GM19324 (cell line): ENCODE measurements at regions not wholly inside any gene's neighbourhood (a gene's known extent, or its start where the extent isn't known, plus 50 kb on each side); places are given as distances from the start of the nearest gene placed in this dataset.

Experiments used
- ATAC-seq: cut with Tn5 transposase; IDR thresholded peaks from one replicate; pipeline ENCODE4 v1.9.1; 2021; ENCODE audit warnings: mild to moderate bottlenecking, moderate library complexity; ENCODE audit not compliant: unreplicated experiment, low FRiP score

GRCh38 chr3:59547874-59548273 is 498.0 kb upstream of the CFAP20DC start:
- ATAC-seq = no peak

GRCh38 chr3:59546522-59546921 is 496.7 kb upstream of the CFAP20DC start:
- no peak for ATAC-seq

GRCh38 chr3:59545374-59545773 is 495.5 kb upstream of the CFAP20DC start:
- ATAC-seq = no peak

- no peak for ATAC-seq
Measured at GRCh38 chr3:59542276-59542675, 492.5 kb upstream of the CFAP20DC start.

- peak; percentile 84 for ATAC-seq
Measured at GRCh38 chr3:59540696-59541095, 490.9 kb upstream of the CFAP20DC start.

GRCh38 chr3:59540241-59540640 is 490.4 kb upstream of the CFAP20DC start:
- no peak for ATAC-seq

- no peak for ATAC-seq
Measured at GRCh38 chr3:59538753-59539432, 489.1 kb upstream of the CFAP20DC start.

GRCh38 chr3:59535791-59536221 is 486.0 kb upstream of the CFAP20DC start:
- ATAC-seq = no peak

GRCh38 chr3:59531994-59532393 is 482.2 kb upstream of the CFAP20DC start:
- no peak for ATAC-seq

GRCh38 chr3:59531066-59531745 is 481.4 kb upstream of the CFAP20DC start:
- ATAC-seq = no peak

GRCh38 chr3:59528251-59528650 is 478.4 kb upstream of the CFAP20DC start:
- no peak for ATAC-seq

GRCh38 chr3:59527493-59527892 is 477.7 kb upstream of the CFAP20DC start:
- ATAC-seq = no peak

GRCh38 chr3:59526999-59527398 is 477.2 kb upstream of the CFAP20DC start:
- ATAC-seq = no peak

GRCh38 chr3:59522550-59522949 is 472.7 kb upstream of the CFAP20DC start:
- no peak for ATAC-seq

- no peak for ATAC-seq
Measured at GRCh38 chr3:59519094-59519493, 469.3 kb upstream of the CFAP20DC start.

- no peak for ATAC-seq
Measured at GRCh38 chr3:59518283-59519055, 468.6 kb upstream of the CFAP20DC start.

- ATAC-seq = no peak
Measured at GRCh38 chr3:59517388-59517787, 467.6 kb upstream of the CFAP20DC start.

- ATAC-seq = no peak
Measured at GRCh38 chr3:59515966-59516365, 466.1 kb upstream of the CFAP20DC start.

- no peak for ATAC-seq
Measured at GRCh38 chr3:59514865-59515482, 465.1 kb upstream of the CFAP20DC start.

GRCh38 chr3:59513570-59513969 is 463.7 kb upstream of the CFAP20DC start:
- ATAC-seq = no peak

- ATAC-seq = no peak
Measured at GRCh38 chr3:59512066-59512465, 462.2 kb upstream of the CFAP20DC start.
